HT-29 (cell line): ENCODE measurements at regions not wholly inside any gene's neighbourhood (a gene's known extent, or its start where the extent isn't known, plus 50 kb on each side); places are given as distances from the start of the nearest gene placed in this dataset.
"Not testable (repeated sequence)": the region's sequence is repeated elsewhere in the genome, so short reads cannot be mapped to it uniquely, and the experiment has no call there.

Experiments
- DNase-seq: peaks from one replicate; pipeline ENCODE4 v3.0.0-alpha.2; 2015; ENCODE audit warnings: low spot score

DNA sequence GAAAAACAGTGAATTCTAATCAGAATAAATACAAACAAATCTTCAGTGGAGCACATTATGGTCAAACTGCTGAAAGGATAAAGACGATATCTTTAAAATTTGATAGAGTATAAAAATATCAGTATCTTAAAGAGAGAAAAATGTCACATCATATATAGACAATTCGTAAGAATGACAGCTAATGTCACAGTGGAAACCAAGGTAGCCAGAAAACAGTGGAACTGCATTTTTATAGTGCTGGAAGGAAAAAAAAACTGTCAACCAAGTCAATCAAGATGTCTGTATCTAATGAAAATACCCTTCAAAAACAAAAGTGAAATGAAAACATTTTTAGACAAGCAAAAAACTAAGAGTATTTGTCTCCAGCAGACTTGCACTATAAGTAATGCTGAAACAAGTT lies 73.4 kb upstream of the HMGXB4 start:
- DNase-seq: no peak

GRCh38 chr22:35186492-35186891 lies 70.8 kb upstream of the HMGXB4 start:
- DNase-seq: no peak

- DNase-seq: not testable (repeated sequence)
Measured at GRCh38 chr22:35188930-35189329, 68.4 kb upstream of the HMGXB4 start.

DNA sequence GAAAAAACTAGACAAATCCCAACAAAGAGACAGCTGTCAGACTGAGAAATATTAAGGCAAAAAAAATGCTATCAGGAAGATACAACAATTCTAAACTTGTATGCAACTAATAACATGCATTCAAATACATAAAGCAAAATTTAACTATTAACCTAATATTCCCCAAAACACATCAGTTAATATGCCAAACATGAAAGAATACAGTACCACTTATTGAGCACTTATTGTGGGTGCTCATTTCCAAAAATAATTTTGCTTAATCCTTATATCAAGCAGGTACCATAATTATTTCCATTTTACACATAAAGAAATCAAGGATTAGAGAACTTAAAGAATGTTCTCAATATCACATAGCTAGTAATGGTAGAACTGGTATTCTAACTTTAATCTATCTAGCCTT lies 67.7 kb upstream of the HMGXB4 start:
- DNase-seq: no peak

- no peak for DNase-seq
Measured at GRCh38 chr22:35191412-35191811, 65.9 kb upstream of the HMGXB4 start.

- no peak for DNase-seq
Measured at GRCh38 chr22:35192129-35192918, 65.0 kb upstream of the HMGXB4 start.

DNA sequence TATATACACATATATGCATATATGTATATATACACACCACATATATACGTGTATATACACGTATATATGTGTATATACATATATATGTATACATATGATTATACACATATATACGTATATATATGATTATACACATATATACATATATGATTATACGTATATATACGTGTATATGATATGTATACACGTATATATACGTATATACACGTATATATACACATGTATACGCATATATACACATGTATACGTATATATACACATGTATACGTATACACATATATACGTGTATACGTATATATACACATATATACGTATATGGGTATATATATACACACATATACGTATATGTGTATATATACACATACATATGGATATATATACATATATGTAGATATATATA lies 62.1 kb upstream of the HMGXB4 start:
- DNase-seq: no peak

- no peak for DNase-seq
Measured at GRCh38 chr22:35195821-35196220, 61.5 kb upstream of the HMGXB4 start.

GRCh38 chr22:35197071-35197470 lies 60.2 kb upstream of the HMGXB4 start:
- DNase-seq: no peak

DNA sequence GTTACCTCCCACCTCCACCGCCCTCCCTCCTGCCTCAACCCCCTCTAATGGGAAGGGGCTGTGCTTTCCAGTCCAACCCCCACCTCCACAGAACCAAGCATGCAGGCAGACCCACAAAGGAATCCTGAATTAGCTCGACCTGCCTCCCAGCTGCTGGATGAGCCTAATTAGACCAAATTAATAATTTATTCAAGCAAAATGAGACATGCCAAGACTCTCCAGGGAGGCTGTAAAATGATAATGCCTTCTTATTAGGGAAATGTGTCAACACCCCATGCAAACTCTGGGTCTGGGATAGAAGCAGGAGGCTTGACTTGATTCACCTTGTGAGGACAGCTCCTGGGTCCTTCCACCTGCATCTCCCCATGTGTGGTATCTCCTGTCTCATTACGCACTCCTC lies 59.4 kb upstream of the HMGXB4 start:
- no peak for DNase-seq

DNA sequence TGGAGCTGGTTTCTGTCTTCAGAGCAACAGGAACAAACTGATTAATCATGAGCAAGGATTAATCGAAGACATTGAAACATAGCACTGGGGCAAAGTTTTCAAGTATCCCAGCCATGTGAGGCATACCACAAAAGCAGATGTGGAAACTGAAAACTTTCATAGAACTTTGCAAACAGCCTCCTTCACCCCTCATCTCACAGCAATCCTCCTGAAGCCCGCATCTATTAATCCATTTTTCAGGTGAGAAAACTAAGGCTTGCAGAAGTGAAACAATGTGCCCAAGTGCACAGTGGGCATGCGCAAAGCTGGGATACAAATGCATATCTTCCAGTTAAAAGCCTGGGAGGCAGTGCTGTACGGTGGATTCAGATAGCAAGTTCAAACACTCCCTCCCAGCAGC lies 58.6 kb upstream of the HMGXB4 start:
- DNase-seq: no peak

DNA sequence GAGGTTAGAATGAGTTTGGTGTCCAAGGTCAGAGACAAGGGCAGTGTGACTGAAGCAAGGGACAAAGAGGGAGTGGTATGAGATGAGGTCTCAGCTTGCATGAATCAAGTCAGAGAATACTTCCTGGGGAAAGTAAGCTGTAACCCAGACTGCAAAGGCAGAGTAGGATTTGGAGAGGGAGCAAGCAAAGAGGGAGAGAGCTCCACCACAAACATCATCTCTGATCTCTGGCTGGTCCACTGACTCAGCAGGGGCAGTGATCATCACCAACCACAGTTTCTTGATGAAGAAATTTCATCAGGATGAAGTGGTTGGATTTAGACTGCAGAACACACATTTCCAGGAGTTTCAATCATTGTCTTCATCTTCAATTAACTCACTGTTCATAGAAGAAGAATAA lies 54.9 kb upstream of the HMGXB4 start:
- DNase-seq: no peak

DNA sequence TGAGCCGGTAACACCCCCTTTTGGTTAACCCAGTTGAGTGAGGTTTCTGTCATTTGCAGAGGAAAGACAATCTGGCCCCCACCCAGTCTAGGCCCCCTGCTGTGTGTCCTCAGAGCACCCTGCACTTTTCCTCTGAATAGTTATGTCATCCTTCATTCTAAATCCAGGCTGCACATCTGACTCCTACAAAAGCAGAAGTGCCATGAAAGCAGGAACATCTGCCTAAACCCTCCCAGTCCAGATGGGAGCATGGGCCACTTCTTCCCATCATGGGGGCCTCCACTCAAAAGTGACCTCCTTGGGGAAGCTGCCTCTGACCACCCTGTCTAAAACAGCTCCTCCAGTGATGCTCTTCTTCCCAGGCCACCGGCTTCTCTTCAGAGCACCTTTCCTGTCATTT lies 53.7 kb upstream of the HMGXB4 start:
- DNase-seq: no peak

- no peak for DNase-seq
Measured at GRCh38 chr22:35204807-35205775, 52.2 kb upstream of the HMGXB4 start.

- DNase-seq: no peak
Measured at GRCh38 chr22:35205961-35206360, 51.3 kb upstream of the HMGXB4 start.

- no peak for DNase-seq
Measured at GRCh38 chr22:35206889-35207288, 50.4 kb upstream of the HMGXB4 start.
